ENCODE measurements at regions not wholly inside any gene's neighbourhood (a gene's known extent, or its start where the extent isn't known, plus 50 kb on each side); places are given as distances from the start of the nearest gene placed in this dataset.
"Not testable (repeated sequence)": the region's sequence is repeated elsewhere in the genome, so short reads cannot be mapped to it uniquely, and the experiment has no call there.

DNA sequence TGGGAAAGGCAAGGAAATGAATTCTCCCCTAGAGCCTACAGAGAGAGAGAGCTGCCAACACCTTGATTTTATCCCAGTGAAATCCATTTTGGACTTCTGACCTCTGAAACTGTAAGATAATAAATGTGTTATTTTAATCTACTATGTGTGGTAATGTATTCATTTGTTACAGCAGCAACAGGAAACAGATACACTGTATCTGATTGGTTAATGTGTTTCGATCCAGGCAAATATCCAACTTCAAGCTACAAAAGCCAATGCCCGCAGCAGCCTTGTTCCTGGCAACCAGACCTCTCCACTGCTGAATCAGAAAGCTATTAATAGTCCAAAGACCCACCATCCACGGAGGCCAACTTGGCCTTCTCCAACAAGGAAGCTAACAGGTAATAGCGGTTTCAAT, 318.1 kb downstream of the PTTG2 start:
- DNase-seq (ENCODE audit: low read depth, low spot score): no peak

DNA sequence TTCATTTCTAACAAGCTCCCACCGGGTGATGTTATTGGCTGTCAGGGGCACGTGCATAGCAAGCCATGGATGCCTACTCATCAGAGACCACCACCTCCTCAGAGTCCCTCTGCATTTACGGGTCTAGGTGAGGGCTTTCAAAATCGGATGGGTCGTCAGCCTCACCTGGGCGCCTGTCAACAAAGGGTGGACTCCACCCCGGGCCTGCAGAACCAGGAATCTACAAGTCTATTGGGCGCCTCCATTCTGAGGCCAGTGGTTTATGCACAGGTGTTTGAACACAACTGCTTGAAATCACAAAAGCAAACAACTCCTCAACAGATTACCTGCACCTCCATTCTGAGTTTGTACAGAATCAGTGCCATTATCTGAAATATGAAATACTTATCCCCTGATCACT, 318.9 kb downstream of the PTTG2 start:
- no peak for DNase-seq (ENCODE audit: low read depth, low spot score)

DNA sequence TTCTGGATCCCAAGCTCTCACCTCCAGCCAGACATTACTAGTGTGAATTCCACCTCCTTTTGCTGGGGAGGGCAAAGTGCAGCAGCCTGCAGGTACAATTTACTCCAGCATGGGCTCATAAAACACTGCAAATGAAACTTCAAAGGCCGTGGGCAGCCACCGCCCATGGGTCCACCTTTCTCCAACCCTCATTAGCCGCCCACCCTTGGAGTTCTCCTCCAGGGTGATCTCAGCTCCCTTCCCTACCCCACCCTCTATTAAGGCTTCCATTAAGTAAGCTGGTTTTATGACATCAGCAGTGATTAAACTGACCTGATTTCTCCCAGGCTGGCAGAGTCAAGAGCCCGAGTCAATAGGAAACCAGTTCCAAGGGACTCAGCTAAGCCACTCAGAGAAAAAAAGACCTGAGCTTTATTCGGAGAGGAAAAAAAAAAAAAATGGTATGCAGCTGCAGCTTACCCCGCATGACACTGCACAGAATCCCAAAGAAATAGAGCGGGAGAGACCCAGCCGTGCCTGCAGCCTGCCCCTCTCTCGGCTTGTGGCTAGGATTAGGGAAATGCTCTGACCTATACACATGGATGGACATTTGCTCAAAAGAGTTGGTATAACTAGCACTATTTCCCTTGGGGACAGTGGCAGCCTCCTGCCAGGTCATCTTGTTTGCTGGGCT, 319.6 kb downstream of the PTTG2 start:
- no peak for DNase-seq (ENCODE audit: low read depth, low spot score)

DNA sequence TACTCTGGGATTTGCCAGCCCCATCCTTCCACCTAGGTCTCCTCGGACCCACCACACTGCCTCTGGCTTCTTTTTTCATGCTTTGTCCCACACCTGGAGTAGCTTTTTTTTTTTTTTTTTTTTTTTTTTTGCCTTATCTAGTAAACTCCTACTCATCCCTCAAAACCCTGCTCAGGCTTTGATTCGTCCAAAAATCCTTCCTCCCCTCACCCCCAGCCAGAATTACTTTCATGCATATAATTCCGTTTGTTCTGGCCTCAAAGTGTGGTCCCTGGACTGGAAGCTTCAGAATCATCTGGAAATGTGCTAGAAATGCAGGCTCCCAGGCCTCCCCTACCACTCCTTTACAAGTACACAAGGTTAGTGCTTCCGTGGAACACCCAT, 320.1 kb downstream of the PTTG2 start:
- DNase-seq (ENCODE audit: low read depth, low spot score): no peak

DNA sequence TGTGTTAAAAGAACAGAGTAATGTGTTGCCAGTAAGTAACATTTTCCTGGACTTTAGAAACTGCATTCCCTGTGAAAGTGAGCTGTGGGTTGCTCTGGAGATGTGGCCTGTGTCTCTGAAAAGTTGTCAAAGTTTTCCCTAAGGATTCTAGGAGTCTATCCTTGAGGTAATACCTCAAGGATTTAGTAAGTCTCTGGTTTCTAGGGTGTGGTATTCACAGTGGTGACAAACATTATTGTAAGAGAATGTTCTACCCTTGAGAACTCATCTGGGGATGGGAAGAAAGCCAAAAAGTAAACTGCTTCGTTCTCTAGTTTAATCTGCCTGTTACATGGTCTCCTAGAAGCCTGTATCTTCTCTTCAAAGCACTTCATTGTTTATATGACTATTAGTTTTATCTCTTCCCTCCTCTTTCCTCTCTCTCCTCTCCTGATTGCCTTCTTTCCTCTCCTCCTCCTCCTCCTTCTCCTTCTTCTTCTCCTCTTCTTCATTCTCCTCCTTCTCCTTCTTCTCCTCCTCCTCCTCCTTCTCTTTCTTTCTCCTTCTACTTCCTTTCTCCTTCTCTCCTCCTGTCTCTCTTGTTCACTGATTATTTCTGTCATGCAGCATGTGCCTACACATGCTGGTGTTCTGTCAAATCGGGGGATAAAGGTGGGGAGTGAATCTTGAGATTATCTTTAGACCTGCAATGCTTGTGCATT, 321.3 kb downstream of the PTTG2 start:
- DNase-seq (ENCODE audit: low read depth, low spot score): no peak

DNA sequence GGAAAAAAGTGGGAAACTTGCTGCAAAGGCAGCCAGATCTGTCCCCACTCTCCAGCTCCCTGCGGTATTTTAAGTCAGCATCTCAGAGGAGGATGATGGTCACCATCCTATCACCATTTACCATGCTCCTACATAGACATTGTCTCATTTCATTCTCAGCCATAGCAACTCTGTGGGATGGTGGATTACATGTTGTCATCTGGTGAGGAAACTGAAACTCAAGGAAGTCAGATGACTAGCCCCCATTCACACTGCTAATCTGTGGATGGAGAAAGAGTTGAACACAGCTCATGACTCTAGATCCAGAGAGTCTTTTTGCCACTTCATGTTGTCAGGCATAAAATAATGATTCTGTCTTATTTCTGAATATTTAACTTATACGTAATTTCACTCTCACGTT, 323.5 kb downstream of the PTTG2 start:
- no peak for DNase-seq (ENCODE audit: low read depth, low spot score)

DNA sequence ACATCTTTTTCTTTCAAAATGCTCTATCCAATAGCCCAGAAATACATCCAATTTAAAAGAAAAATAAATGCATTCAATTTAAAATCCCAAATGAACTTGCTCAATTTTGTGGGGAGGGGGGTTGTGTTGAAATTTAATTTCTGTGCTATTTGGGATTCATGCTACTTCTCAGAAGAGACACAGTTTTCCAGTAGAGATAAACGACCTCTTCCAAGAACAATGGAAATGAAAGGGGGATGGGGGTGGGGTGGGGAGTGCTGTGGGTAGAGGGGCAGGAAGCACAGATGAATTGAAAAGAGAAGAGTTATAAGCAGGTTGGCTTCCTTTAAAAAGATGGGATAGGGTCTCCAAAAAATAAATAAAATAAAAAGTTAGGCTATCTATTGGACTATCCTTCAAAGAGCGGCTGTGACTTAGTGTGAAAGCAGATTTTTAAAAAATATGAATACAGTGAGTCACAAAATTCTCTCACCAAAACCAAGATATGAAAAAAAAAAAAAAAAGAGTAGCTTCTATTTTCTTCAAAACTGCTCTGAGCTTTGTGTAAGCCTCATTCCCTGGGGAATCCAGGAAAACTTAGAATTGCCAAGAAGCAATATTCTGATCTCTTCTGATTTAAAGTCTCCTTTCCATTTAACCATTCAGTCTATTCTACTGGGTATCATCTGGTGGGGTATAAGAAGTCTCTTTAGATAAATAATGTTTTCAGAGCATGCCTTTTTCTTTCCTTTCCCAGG, 324.3 kb downstream of the PTTG2 start:
- no peak for DNase-seq (ENCODE audit: low read depth, low spot score)

DNA sequence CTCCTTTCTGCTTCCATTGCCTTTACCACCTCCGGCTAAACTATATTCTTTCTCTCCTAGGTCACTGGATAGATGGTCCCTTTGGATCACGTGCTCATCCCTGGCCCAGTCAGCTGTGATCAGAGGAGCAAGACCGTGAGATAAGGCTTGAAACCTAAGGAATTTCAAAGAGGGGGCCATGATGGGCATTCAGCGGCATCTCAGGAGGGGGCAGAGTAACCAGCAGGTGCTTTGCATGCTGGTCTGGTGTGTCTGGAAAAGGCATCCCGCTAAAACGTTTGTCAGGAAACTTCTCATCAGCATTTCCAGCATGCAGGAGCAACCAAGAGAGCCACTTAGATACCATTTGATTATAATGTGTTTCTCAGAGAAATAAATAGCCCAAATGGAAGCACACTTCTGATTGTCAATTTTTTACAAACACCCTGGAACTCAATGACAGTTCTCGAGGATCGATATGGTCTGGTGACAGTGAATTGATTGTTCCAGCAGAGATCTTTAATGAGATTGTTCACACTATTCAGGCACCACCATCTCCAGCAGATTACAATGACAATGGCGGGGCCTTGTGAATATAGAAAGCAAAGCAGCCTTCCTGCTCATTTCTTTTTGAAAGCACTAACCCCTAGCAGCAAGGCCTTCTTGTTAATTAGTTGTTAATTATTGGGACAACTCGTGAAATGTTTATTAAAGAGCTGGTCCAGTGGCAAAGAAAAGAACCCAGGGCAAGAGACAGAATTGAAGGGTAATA, 327.1 kb downstream of the PTTG2 start:
- no peak for DNase-seq (ENCODE audit: low read depth, low spot score)

DNA sequence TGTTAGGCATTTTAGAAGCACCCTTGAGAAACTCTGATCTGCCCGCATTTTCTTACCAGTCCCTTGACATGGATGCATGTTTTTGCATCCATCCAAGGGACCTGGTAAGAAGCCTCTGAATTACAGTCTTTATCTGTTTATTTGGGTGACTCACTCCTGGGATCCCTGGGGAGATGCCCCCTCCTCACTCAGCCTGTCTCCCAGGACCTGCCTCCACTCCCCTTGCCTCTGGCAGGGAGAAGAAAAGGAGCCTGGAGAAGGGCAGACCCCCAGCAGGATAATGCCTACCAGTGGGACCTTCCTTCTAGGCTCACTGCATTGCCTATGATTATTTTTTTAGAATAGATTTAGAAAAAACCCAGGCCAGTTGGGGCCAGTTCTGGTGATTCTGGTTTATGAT, 329.4 kb downstream of the PTTG2 start:
- DNase-seq (ENCODE audit: low read depth, low spot score): no peak

DNA sequence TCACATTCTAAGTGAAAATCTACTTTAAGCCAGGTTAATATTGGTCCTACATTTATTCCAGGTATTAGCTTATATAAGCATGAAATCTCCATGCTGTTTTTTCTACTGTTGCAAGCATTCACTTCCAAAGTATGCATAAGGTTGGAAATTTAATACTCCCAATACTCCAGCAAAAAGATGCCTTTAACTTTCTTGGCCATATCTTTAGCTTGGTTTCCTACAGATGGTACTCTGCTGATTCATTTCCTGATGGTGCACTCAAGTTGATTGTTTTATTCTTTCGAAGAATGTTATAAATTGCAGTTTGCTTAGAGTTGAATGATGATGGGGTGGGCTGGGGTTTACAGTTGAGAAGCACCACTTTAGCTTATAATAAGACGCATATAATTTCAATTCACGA, 330.2 kb downstream of the PTTG2 start:
- no peak for DNase-seq (ENCODE audit: low read depth, low spot score)

DNA sequence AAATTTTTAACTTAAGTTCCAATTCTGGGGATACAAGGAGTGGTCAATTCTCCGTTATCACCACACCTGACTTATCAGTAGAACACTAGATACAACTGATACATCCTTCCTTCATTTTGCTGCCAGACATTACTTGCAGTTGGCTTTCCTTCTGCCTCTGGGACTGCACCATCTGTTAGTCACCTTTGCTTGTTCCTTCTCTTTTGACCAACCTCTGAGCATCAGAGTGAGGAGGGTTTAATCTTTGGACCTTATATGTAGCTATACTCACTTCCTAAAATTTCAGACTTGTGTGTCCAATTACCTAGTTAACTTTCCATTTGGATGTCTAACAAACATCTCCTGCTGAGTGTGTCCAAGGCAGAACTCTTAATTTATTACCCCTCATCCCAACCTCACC, 330.7 kb downstream of the PTTG2 start:
- DNase-seq (ENCODE audit: low read depth, low spot score): no peak

DNA sequence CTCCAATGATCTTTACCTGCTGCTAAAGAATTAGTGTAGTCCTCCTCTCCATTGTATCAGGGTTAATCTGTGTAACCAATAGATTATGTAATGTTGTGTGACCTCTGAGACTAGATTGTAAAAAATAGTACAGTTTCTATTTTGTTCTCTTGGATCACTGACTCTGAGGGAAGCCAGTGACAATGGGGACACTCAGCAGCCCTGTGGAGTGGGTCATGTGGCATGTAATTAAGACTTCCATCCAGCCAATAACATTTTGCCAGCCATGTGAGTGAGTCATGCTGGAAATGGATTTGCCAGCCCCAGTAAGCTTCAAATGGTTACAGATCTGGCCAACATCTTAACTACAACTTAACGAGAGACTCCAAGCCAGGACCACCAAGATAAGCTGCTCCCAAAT, 332.3 kb downstream of the PTTG2 start:
- no peak for DNase-seq (ENCODE audit: low read depth, low spot score)

DNA sequence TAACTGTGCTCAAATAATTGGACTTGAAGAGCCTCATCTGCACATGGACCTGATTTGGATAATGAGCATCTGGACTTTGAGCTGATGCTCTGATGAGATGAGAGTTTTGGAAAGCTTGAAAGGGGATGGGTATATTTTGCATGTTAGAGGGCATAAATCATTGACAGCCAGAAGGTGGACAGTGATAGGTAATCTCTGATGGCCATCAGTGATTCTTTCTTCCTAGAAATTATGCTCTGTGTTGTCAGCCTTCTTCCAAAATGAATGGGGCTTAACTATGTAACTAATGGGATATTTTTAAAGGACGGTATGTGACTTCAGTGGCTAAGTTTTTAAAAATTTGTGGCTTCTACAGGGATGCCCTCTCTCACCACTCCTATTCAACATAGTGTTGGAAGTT, 334.0 kb downstream of the PTTG2 start:
- DNase-seq (ENCODE audit: low read depth, low spot score): no peak

DNA sequence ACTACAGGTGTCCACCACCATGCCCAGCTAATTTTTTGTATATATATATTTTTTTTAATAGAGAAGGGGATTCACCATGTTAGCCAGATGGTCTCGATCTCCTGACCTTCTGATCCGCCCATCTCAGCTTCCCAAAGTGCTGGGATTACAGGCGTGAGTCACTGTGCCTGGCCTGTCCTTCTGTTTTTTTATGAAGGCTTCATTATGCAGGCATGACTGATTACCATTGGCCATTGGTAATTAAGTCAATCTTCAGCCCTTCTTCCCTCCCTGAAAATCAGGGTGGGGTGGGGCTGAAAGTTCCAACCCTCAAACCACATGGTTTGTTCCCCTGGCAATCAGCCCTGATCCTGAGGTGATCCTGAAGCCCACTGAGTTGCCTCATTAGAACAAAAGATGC, 336.9 kb downstream of the PTTG2 start:
- DNase-seq (ENCODE audit: low read depth, low spot score): no peak

DNA sequence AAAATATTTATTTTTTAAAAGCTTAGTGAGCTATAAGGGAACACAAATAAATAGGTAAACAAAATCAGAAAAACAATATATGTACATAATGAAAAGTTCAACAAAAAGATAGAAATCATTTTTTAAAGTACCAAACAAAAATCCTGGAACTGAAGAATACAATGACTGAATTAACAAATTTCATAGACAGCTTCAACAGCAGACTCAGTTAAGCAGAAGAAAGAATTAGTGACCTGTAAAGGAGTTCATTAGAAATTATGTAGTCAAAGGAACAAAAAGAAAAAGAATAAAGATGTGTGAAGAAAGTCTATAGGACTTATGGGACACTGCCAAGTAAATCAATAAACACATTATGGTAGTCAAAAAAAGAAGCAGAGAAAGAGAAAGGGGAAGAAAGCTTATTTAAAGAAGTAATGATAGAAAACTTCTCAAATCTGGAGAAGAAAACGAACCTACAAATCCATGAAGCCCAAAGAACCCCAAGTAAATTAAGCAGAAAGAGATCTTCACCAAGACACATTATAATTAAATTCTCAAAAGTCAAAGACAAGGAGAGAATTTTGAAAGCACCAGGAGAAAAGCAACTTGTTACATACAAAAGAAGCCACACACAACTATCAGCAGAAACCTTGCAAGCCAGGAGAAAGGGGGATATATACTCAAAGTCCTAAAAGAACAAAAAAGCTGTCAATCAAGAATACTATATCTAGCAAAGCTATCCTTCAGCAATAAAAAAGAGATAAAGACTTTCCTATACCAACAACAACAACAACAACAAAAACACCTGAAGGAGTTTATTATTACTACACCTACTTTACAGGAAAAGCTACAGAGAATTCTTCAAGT, 338.9 kb downstream of the PTTG2 start:
- no peak for DNase-seq (ENCODE audit: low read depth, low spot score)

DNA sequence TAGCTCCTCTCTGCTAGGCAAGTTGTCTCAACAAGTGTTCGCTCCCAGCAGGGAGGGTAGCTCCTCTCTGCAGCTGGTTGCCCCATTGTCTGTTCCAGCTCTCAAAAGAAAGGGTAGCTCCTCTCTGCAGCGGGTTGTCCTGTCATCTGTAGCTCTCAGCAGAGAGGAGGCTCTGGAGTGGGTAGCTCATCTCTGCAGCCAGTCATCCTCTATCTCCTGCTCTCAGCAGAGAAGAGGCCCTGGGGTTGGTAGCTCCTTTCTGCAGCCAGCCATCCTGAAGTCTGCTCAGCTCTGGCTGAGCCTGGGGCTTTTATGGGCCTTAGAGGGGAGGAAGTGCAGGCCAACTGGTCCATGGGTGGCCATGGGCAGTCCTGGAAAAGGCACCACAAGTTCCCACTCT, 342.7 kb downstream of the PTTG2 start:
- DNase-seq (ENCODE audit: low read depth, low spot score): no peak

DNA sequence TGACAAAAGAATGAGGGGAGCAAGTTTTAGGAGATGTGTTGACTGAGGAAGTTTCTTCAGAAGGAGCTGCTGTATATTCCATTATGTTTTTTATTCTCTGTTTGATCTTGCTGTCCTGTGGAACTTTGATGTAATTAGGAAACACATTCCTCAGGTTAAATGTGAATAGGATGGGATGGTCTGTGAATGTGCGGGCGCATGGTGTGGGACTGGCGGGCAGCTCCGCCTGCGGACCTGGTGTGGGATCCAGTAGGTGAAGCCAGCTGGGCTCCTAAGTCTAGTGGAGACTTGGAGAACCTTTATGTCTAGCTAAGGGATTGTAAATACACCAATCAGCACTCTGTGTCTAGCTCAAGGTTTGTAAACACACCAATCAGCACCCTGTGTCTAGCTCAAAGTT, 344.3 kb downstream of the PTTG2 start:
- not testable (repeated sequence) for DNase-seq (ENCODE audit: low read depth, low spot score)

DNA sequence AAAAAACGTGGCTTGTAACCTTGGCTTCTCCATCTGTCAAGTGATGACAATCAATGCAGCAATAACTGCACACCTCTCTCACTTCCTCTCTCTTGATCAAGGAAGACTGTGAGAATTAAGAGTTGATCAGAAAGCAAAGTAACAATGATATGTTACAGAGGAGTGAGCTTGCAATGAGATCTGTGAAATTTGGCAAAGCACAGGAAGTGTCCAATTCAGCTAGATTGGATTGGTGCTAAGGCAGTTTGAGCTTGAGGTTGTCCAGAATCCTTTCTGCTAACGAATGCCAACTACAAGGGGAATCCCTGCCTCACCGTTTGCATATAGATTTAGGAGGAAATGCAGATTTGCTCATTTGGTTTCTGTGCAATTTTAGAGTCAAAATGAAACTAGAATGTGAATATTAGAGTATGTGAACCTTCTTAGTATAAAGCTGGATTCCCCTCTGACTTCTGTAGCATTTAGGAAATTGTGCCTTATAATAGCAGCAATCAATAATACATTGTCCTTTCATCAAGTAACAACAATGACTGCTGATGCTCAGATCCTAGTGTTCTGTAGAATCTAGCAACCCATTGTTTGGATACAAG, 346.4 kb downstream of the PTTG2 start:
- DNase-seq (ENCODE audit: low read depth, low spot score): no peak

DNA sequence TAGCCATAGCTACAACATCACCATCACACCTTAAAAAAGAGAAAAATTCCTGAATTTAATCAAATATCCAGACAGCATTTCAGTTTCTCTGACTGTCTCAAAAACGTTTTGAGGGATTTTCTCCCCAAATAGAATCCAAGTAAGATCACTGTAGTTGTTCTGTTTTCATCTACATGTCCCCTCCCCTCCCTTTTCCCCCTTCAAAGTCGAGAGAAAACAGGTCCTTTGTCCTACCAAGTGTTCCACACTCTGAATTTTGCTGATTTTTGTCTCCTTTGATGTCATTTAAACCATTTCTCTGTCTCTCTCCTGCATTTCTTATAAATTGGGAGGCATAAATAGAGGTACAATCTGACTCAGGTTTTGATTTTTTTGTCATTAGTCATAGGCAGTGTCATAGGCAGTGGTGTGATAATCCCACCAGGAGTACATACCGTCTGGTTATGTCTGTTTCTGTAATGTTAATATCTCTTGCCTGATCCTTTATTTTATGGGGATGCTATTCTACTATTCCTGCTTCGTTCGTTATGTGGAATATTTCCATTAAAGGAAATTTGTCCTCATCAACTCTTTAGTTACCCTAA, 348.6 kb downstream of the PTTG2 start:
- no peak for DNase-seq (ENCODE audit: low read depth, low spot score)

DNA sequence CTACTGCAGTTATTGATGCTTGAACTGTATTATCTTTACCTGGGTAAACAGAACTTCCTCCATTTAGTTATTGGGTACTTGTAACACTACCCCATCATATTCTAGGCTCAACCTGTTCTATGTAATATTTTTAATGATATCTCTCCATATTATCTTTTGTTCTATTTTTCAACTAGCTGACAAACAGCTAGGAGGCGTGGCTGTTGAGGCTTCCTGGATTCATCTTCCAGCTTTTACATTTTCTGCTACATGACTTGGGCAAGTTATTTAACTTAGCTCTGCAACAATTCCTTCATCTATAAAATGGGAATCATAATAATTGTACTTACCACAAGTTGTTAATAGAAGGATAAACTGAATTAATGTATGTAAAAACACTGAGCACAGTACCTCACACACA, 349.3 kb downstream of the PTTG2 start:
- no peak for DNase-seq (ENCODE audit: low read depth, low spot score)
